HepG2 (cell line): ENCODE measurements at regions not wholly inside any gene's neighbourhood (a gene's known extent, or its start where the extent isn't known, plus 50 kb on each side); places are given as distances from the start of the nearest gene placed in this dataset.

Experiments used
- ATAC-seq: fragments of 200-7000 bp; cut with Tn5 transposase; 3 replicates; pipeline ENCODE4 v1.9.1; 2020; ENCODE audit warnings: mild to moderate bottlenecking, moderate library complexity
- BruUV-seq: library from RNA; stranded (reverse); fragments of 400-500 nt; replicated peaks from 2 replicates; lab custom pipeline; 2021; lab: Mats Ljungman, UMichigan
- CTCF ChIA-PET: fragments of 300-600 bp; formaldehyde crosslinking; extraction: SDS; loops from one replicate; lab custom pipeline; 2021; ENCODE audit warnings: low total read pairs, inconsistent platforms, low intra/inter-chr PET ratio; lab: Yijun Ruan, JAX
- POLR2A ChIA-PET: fragments of 350-600 bp; sonication (Branson Sonifier 250); formaldehyde crosslinking; loops from one replicate; lab custom pipeline; 2020; ENCODE audit warnings: antibody characterized with exemption, inconsistent platforms; lab: Yijun Ruan, JAX
- DNase-seq: peaks from one replicate; pipeline ENCODE4 v3.0.0-alpha.2; 2015; ENCODE audit warnings: low spot score
- FAIRE-seq: peaks from 3 replicates; lab custom pipeline; 2011; peaks lifted over from hg19 to GRCh38; lab: Jason Lieb, UNC
- H2AFZ ChIP-seq: one replicate; pipeline ENCODE4 v1.6.1; 2011; ENCODE audit warnings: low read length, inconsistent platforms
- H3K27ac ChIP-seq: fragments of 300-600 bp; 3 replicates; pipeline ENCODE4 v1.8.0; 2011; ENCODE audit warnings: mixed run types, mild to moderate bottlenecking, mixed read lengths, low read length, inconsistent platforms; ENCODE audit not compliant: insufficient read depth; ENCODE audit errors: extremely low read length
- H3K27me3 ChIP-seq, 2 experiments: fragments of 200-600 bp in 1 of 2; 2 replicates in 1 of 2; 3 replicates in 1 of 2; pipeline versions ENCODE4 v1.6.0 to v1.8.0; 2011; ENCODE audit warnings: low read length in 2 of 2, mild to moderate bottlenecking in 2 of 2, moderate library complexity in 2 of 2, inconsistent platforms in 1 of 2; ENCODE audit not compliant: insufficient read depth in 2 of 2, control insufficient read depth in 1 of 2
- H3K36me3 ChIP-seq, 2 experiments: fragments of 200-600 bp in 1 of 2; replicated peaks in 1 of 2; 2 replicates in 1 of 2; 3 replicates in 1 of 2; pipeline versions ENCODE4 v1.5.1 to v1.8.0; 2011; ENCODE audit warnings: low read length in 2 of 2, inconsistent platforms in 1 of 2; ENCODE audit not compliant: insufficient read depth in 2 of 2, control insufficient read depth in 1 of 2
- H3K4me1 ChIP-seq: 2 replicates; pipeline ENCODE4 v1.5.1; 2012; ENCODE audit warnings: low read length, inconsistent platforms; ENCODE audit not compliant: insufficient read depth
- H3K4me2 ChIP-seq: 2 replicates; pipeline ENCODE4 v1.6.0; 2011; ENCODE audit warnings: low read depth, low read length, inconsistent platforms
- H3K4me3 ChIP-seq, 3 experiments: fragments of 200-600 bp in 1 of 3; sonication (generic), shearing (Covaris generic) in 1 of 3; replicated peaks in 1 of 3; 2 replicates each; pipeline ENCODE4 v1.5.1; 2011 to 2016; ENCODE audit warnings: low read length in 3 of 3, inconsistent platforms in 2 of 3, low read depth in 2 of 3, mild to moderate bottlenecking in 2 of 3, control low read depth in 1 of 3, mixed read lengths in 1 of 3; ENCODE audit not compliant: insufficient read depth in 1 of 3
- H3K79me2 ChIP-seq: one replicate; pipeline ENCODE4 v1.6.1; 2011; ENCODE audit warnings: low read length, inconsistent platforms; ENCODE audit not compliant: insufficient read depth
- H3K9ac ChIP-seq: 2 replicates; pipeline ENCODE4 v1.6.0; 2011; ENCODE audit warnings: mild to moderate bottlenecking, low read depth, low read length, inconsistent platforms; ENCODE audit not compliant: insufficient read depth
- H3K9me3 ChIP-seq: 2 replicates; pipeline ENCODE4 v1.5.1; 2012; ENCODE audit warnings: mild to moderate bottlenecking, low read length
- H4K20me1 ChIP-seq: 2 replicates; pipeline ENCODE4 v1.6.0; 2011; ENCODE audit warnings: inconsistent platforms, mild to moderate bottlenecking, low read length, moderate library complexity; ENCODE audit not compliant: insufficient read depth
- ZNF10 ChIP-seq: sonication (generic); formaldehyde crosslinking; IDR thresholded peaks from 2 replicates; pipeline ENCODE4 v1.4.0; 2020; ENCODE audit warnings: mild to moderate bottlenecking, low read depth, missing genetic modification reagents, borderline replicate concordance
- ZNF230 ChIP-seq: sonication (generic); formaldehyde crosslinking; IDR thresholded peaks from 2 replicates; pipeline ENCODE4 v1.4.0; 2020; ENCODE audit warnings: mild to moderate bottlenecking, missing genetic modification reagents
- ZNF256 ChIP-seq: sonication (generic); formaldehyde crosslinking; conservative IDR thresholded peaks from 2 replicates; pipeline ENCODE4 v1.4.0; 2020; ENCODE audit warnings: missing genetic modification reagents
- in situ Hi-C: cut with HindIII; loops from 2 replicates; pipeline ENCODE4 v1.10.0; 2017; ENCODE audit warnings: low pct_unique_long_range_greater_than_20kb; ENCODE audit not compliant: extremely low pct_ligation_motif_present
- intact Hi-C: fragments of 100-400 bp; cut with micrococcal nuclease; formaldehyde crosslinking; loops from one replicate; pipeline ENCODE4 v1.10.0; 2022; ENCODE audit not compliant: unreplicated experiment
- TF ChIP-seq, protein P1 (sequence below): sonication (generic); formaldehyde crosslinking; IDR thresholded peaks from 2 replicates; pipeline ENCODE4 v1.4.0; 2020; ENCODE audit warnings: mild to moderate bottlenecking, low read depth, missing genetic modification reagents

GRCh38 chrX:13094374-13094773 lies 50.0 kb upstream of the FAM9C start:
- H2AFZ ChIP-seq = no peak overlapping the region
- TF ChIP-seq ZNF256 (CRISPR knock-in tag) (no peak), ZNF10 (CRISPR knock-in tag) (no peak), ZNF230 (CRISPR knock-in tag) (no peak)
- TF ChIP-seq, protein P1, sequence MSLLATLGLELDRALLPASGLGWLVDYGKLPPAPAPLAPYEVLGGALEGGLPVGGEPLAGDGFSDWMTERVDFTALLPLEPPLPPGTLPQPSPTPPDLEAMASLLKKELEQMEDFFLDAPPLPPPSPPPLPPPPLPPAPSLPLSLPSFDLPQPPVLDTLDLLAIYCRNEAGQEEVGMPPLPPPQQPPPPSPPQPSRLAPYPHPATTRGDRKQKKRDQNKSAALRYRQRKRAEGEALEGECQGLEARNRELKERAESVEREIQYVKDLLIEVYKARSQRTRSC (CRISPR knock-in tag) = no peak
- no peaks in the 10 kb centered on the region for H3K36me3 ChIP-seq
- in situ Hi-C loops = no loop called here
- no peak overlapping the region for H3K4me3 ChIP-seq
- DNase-seq (no peak), FAIRE-seq (no peak), ATAC-seq (no peak)
- no peak overlapping the region for H3K4me2 ChIP-seq
- ChIA-PET POLR2A (no interaction called here), CTCF (no interaction called here)
- no TSS peak for BruUV-seq
- peaks cover 21% of the 10 kb centered on the region for H3K4me1 ChIP-seq
- no peak overlapping the region for H3K27ac ChIP-seq
- no peaks in the 10 kb centered on the region for H3K9me3 ChIP-seq
- intact Hi-C loops = no loop called here
- no peaks in the 10 kb centered on the region for H3K79me2 ChIP-seq
- H3K27me3 ChIP-seq = no peaks in the 10 kb centered on the region
- H4K20me1 ChIP-seq = no peaks in the 10 kb centered on the region
- no peak overlapping the region for H3K9ac ChIP-seq
